ENCODE measurements at regions not wholly inside any gene's neighbourhood (a gene's known extent, or its start where the extent isn't known, plus 50 kb on each side); places are given as distances from the start of the nearest gene placed in this dataset.

DNA sequence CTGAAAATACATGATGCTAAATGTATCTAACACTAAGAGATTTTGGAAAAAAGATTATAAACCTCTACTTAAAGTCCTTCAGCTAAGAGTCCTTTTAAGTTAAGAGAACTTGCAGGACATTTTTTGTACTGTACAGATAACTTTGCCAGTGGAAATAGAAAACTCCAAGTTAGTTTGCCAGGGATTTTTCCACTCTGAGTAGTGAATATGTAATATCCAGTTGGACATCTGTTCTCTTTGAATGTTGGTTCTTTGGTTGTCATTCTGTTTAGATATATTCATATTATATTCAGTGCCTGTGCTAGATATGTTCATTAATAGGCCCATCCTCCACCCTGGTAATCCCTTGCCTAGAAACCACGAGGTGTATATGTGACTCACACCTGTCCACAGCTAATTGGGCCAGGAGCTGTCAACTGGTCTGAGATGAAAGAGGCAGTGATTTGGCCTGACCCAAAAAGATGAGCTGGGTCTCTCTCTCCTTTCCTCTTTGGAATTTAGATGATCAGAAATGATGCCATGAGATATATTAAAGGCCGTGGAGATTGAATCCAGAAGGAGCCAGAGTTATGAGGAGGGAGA, 261.0 kb upstream of the LRIG3 start:
- TF ChIP-seq, protein P1, sequence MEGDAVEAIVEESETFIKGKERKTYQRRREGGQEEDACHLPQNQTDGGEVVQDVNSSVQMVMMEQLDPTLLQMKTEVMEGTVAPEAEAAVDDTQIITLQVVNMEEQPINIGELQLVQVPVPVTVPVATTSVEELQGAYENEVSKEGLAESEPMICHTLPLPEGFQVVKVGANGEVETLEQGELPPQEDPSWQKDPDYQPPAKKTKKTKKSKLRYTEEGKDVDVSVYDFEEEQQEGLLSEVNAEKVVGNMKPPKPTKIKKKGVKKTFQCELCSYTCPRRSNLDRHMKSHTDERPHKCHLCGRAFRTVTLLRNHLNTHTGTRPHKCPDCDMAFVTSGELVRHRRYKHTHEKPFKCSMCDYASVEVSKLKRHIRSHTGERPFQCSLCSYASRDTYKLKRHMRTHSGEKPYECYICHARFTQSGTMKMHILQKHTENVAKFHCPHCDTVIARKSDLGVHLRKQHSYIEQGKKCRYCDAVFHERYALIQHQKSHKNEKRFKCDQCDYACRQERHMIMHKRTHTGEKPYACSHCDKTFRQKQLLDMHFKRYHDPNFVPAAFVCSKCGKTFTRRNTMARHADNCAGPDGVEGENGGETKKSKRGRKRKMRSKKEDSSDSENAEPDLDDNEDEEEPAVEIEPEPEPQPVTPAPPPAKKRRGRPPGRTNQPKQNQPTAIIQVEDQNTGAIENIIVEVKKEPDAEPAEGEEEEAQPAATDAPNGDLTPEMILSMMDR (IDR thresholded peaks at IDR 0.05; ENCODE audit: low read length), result no peak
- no peak for TF ChIP-seq EZH2 (IDR thresholded peaks at IDR 0.05; ENCODE audit: borderline replicate concordance, low read length)

Data from OCI-LY1 (cell line).